Stomach (tissue), 8 donors: ENCODE measurements at regions not wholly inside any gene's neighbourhood (a gene's known extent, or its start where the extent isn't known, plus 50 kb on each side); places are given as distances from the start of the nearest gene placed in this dataset.

Experiments
- DNase-seq, 2 donors: peaks; one replicate each; pipeline versions ENCODE4 v3.0.0 to v3.0.0-alpha.2; 2013 to 2019
- H3K27ac ChIP-seq, 5 donors: fragments of 200-600 bp in 4 of 5; sonication (generic) in 4 of 5; one replicate each; pipeline ENCODE4 v1.5.1; 2013 to 2019; ENCODE audit warnings: mild to moderate bottlenecking in 1 of 5, moderate library complexity in 1 of 5
- H3K27me3 ChIP-seq, 3 donors: fragments of 200-600 bp; sonication (generic); one replicate each; pipeline ENCODE4 v1.5.1; 2017 to 2019; ENCODE audit warnings: mixed run types in 1 of 3
- H3K36me3 ChIP-seq, 4 donors: fragments of 200-600 bp; sonication (generic); 1 replicate in 3 of 4; 2 replicates in 1 of 4; pipeline ENCODE4 v1.5.1; 2016 to 2019
- H3K4me1 ChIP-seq, 4 donors: fragments of 200-600 bp; sonication (generic); one replicate each; pipeline ENCODE4 v1.5.1; 2016 to 2019
- H3K4me3 ChIP-seq, 4 donors: fragments of 200-600 bp; sonication (generic) in 3 of 4; one replicate each; pipeline ENCODE4 v1.5.1; 2016 to 2019; ENCODE audit warnings: mild to moderate bottlenecking in 1 of 4
- H3K9me3 ChIP-seq, 4 donors: fragments of 200-600 bp; sonication (generic); one replicate each; pipeline ENCODE4 v1.5.1; 2016 to 2019
- EP300 ChIP-seq: sonication (generic); formaldehyde crosslinking; IDR thresholded peaks from one replicate; pipeline ENCODE4 v1.6.1; 2017; ENCODE audit warnings: antibody characterized with exemption
- POLR2A ChIP-seq, 4 donors: fragments of 450-650 bp; IDR thresholded peaks; one replicate each; pipeline ENCODE4 v1.6.1; 2016; ENCODE audit warnings: antibody characterized with exemption in 4 of 4, control low read depth in 2 of 4, mild to moderate bottlenecking in 1 of 4, moderate library complexity in 1 of 4
- POLR2AphosphoS5 ChIP-seq, 3 donors: sonication (generic); formaldehyde crosslinking; IDR thresholded peaks; one replicate each; pipeline ENCODE4 v1.6.1; 2016; ENCODE audit warnings: antibody characterized with exemption in 3 of 3
- WGBS, 5 donors: extraction: QIAGEN DNeasy Blood & Tissue Kit in 3 of 5; methylation state at CpG; one replicate each; pipeline versions ENCODE4 v1.1.5 to v1.1.7; 2013 to 2018; 5-methylcytosine and 5-hydroxymethylcytosine counted together
- intact Hi-C: fragments of 100-400 bp; cut with DNase I; formaldehyde crosslinking; loops from one replicate; pipeline ENCODE4 v1.15.1; 2023; ENCODE audit warnings: low total_unique reads
- TF ChIP-seq, protein P1 (sequence below), 7 experiments: fragments of 450-650 bp in 4 of 7; fragments of 200-600 bp in 3 of 7; sonication (generic) in 3 of 7; IDR thresholded peaks; one replicate each; pipeline ENCODE4 v1.5.1; 2016 to 2019; ENCODE audit warnings: antibody characterized with exemption in 7 of 7, control low read depth in 2 of 7, mild to moderate bottlenecking in 1 of 7
- donor health status: healthy with polysubstance abuse.
- donor health status: Bipolar disorder and iron deficiency.
- donor health status: healthy.

DNA sequence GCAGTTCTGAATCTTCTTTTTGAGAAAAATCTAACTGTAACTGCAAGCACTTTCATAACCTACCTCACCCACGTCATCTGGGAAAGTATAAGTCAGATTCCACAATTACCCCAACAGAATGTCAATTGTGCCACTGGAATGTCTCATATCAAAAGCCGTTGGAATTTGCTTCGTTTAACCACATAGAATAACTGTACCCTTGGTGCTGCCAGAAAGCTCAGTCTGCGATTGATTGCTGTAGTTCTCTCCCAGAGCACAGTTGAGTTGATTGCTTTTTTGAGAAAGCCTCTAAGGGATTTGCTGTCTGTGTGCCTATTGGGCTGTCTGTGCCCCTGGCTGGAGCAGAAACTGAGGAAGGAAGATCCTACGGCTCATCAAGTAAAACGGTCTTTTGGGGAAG, 583.6 kb downstream of the TMEM38B start:
- H3K9me3 ChIP-seq, result peaks cover 0 to 6% (median 0%) of the 10 kb centered on the region in 4 donors
- 55 to 83% (median 69%) methylated on average over 6 of the region's 6 CpGs for WGBS, 5 donors
- no peaks in the 10 kb centered on the region for H3K27me3 ChIP-seq
- peak in 1 of 2 donors; percentile 3 for DNase-seq
- H3K27ac ChIP-seq, result no peak overlapping the region
- no peaks in the 10 kb centered on the region for H3K4me1 ChIP-seq
- TF ChIP-seq EP300 (no peak), POLR2AphosphoS5 (IDR thresholded peaks at IDR 0.05) (no peak), POLR2A (IDR thresholded peaks at IDR 0.05) (no peak)
- TF ChIP-seq, protein P1, sequence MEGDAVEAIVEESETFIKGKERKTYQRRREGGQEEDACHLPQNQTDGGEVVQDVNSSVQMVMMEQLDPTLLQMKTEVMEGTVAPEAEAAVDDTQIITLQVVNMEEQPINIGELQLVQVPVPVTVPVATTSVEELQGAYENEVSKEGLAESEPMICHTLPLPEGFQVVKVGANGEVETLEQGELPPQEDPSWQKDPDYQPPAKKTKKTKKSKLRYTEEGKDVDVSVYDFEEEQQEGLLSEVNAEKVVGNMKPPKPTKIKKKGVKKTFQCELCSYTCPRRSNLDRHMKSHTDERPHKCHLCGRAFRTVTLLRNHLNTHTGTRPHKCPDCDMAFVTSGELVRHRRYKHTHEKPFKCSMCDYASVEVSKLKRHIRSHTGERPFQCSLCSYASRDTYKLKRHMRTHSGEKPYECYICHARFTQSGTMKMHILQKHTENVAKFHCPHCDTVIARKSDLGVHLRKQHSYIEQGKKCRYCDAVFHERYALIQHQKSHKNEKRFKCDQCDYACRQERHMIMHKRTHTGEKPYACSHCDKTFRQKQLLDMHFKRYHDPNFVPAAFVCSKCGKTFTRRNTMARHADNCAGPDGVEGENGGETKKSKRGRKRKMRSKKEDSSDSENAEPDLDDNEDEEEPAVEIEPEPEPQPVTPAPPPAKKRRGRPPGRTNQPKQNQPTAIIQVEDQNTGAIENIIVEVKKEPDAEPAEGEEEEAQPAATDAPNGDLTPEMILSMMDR (IDR thresholded peaks at IDR 0.05), result no peak
- intact Hi-C loops, result no loop called here
- no peak overlapping the region for H3K4me3 ChIP-seq
- no peaks in the 10 kb centered on the region for H3K36me3 ChIP-seq

DNA sequence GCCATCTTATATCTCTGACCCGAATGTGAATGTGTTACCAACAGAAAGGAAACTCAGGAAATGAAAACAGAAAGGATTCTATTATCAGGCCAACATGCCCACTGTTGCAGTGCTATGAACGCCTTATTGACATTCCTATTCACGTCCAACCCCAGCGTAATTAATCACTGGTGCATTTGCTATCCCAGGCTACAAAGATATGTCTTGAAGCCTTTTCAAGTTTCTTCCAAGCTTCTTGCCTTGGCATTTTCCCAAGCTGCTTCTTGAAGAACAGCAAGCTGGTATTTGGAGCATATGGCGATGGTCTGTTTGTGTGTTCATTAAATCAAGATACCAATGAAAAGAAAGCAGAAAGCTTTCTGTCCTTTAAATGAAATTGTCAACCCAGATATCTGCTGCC, 579.2 kb upstream of the ZNF462 start:
- peaks cover 0 to 13% (median 5%) of the 10 kb centered on the region in 4 donors for H3K4me1 ChIP-seq
- no peaks in the 10 kb centered on the region for H3K9me3 ChIP-seq
- no peak overlapping the region for H3K4me3 ChIP-seq
- WGBS, 5 donors, result 21 to 36% (median 30%) methylated on average over 5 of the region's 5 CpGs
- intact Hi-C loops, result no loop called here
- TF ChIP-seq POLR2AphosphoS5 (IDR thresholded peaks at IDR 0.05) (no peak), EP300 (no peak), POLR2A (IDR thresholded peaks at IDR 0.05) (no peak)
- TF ChIP-seq, protein P1 (IDR thresholded peaks at IDR 0.05), result no peak
- no peaks in the 10 kb centered on the region for H3K27me3 ChIP-seq
- no peak overlapping the region for H3K27ac ChIP-seq
- no peaks in the 10 kb centered on the region for H3K36me3 ChIP-seq
- DNase-seq, result peak in 1 of 2 donors; percentile 51

DNA sequence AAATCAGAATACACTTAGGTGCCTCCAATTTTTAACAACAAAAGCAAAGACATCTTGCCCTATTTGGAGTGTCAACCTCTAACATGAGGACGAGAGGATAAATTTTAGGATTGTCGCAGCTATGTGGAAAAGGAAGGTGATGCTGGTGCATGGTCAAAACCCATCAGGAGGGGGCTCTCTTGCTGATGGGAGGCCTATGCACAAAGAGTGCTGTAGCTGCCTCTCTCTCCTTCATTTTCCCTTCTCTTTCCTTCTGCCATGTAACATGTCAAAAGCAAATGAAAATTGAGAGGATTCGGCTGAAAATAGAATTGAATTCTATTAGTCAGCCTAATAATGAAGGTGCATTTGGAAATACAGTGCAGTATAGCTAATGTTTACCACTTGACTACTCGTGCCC, 578.7 kb upstream of the ZNF462 start:
- intact Hi-C loops, result no loop called here
- H3K4me1 ChIP-seq, result peaks cover 0 to 13% (median 5%) of the 10 kb centered on the region in 4 donors
- no peaks in the 10 kb centered on the region for H3K36me3 ChIP-seq
- H3K27ac ChIP-seq, result no peak overlapping the region
- DNase-seq, result peak in 1 of 2 donors; percentile 18
- H3K9me3 ChIP-seq, result no peaks in the 10 kb centered on the region
- TF ChIP-seq POLR2AphosphoS5 (IDR thresholded peaks at IDR 0.05) (no peak), POLR2A (IDR thresholded peaks at IDR 0.05) (no peak), EP300 (no peak)
- TF ChIP-seq, protein P1 (IDR thresholded peaks at IDR 0.05), result no peak
- WGBS, 5 donors, result 73 to 85% (median 80%) methylated on average over 4 of the region's 4 CpGs
- H3K27me3 ChIP-seq, result no peaks in the 10 kb centered on the region
- H3K4me3 ChIP-seq, result no peak overlapping the region

GRCh38 chr9:106286249-106286648, 576.7 kb upstream of the ZNF462 start:
- DNase-seq, result peak in 1 of 2 donors; percentile 41
- no peaks in the 10 kb centered on the region for H3K36me3 ChIP-seq
- no peaks in the 10 kb centered on the region for H3K9me3 ChIP-seq
- TF ChIP-seq POLR2A (IDR thresholded peaks at IDR 0.05), result no peak
- TF ChIP-seq, protein P1 (IDR thresholded peaks at IDR 0.05), result no peak
- no peak for TF ChIP-seq POLR2AphosphoS5 (IDR thresholded peaks at IDR 0.05)
- TF ChIP-seq EP300, result no peak
- H3K4me3 ChIP-seq, result no peak overlapping the region
- no peak overlapping the region for H3K27ac ChIP-seq
- H3K27me3 ChIP-seq, result no peaks in the 10 kb centered on the region
- intact Hi-C loops, result no loop called here
- peaks cover 0 to 13% (median 5%) of the 10 kb centered on the region in 4 donors for H3K4me1 ChIP-seq
